Femur (tissue), 1 donor: ENCODE measurements at regions not wholly inside any gene's neighbourhood (a gene's known extent, or its start where the extent isn't known, plus 50 kb on each side); places are given as distances from the start of the nearest gene placed in this dataset.
A peak's percentile ranks its signal among the peaks of the same experiment; 100 is the strongest.

ENCODE experiments used
- DNase-seq: peaks from one replicate; pipeline ENCODE4 v3.0.0-alpha.2; 2017

DNA sequence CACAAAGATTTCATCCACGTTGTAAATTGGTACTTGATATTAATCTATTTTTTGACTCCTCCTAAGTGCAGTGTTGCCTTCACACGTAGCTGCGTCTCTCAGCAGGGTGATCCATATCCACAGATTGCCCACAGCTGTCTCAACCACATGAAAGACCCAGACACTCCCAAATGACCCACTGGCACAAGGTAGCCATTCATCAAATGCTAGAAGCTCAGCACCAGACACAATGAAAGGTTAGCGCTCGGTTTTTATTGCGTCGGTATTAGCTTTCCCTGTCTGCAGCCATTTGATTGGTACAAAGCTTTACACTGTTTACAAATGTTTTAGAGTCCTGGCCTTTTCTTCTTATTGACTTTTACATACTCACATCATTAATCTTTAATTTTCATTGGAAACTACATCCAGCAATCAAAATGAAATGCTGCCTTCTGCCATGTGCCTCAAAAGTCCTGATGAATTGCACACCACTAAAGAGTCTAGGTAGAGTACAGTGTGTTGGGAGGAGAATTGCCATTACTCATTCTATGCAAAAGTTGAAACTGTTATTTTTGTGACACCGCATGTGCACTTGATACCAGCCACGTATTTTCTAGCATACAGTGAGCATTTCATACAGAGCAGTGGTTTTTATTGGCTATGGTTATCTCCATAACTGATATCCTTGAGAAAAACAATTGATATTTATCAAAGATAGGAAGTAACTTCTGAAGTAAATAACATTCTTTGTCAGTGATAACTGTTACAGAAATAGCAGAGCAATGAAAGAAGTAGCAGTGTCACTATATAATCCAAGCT, 127.3 kb upstream of the NUDT7 start:
- DNase-seq: no peak

DNA sequence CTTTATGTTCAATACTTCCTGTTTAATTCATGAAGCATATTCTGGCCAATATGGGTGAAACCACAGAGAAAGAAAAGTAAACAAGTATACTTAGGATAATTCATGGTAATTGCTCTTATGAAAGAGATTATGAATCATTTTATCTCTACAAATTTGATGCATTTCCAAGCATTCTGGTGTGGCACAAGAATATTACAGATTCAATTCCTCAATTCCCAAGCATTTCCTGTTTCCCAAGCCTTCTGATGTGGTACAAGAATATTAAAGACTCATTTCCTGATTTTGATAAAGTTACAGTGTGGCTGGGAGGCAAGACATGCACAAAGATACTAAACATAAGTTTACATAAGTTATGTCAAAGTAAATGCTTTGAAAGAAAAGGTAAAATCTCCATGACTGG, 126.1 kb upstream of the NUDT7 start:
- DNase-seq: no peak

DNA sequence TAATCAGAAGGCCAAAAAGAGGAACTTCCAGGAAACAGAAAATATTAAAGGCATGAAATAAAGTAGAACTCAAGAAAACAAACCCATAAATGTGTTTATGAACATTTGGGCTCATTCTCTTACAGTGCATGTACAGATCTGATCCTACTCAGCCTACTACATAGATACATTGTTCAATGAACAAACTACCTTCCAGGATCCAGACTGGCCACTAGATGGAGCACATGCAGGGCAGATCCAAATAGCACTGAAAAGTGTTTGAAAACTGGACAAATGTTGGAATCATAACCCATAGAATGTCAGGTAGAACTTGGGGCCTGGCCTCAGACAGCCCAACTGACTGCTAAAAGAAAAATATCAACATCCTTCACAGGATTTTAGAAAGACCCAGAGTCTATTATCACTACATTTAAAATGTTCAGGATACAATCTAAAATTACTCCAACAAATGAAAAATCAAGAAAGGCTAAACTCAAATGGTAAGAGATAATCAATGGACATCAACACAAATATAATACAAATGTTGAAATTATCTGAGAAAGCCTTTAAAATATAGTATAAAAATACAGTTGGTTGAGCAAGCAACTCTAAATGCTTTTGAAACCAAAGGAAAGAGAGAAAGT, 122.4 kb upstream of the NUDT7 start:
- DNase-seq: no peak

DNA sequence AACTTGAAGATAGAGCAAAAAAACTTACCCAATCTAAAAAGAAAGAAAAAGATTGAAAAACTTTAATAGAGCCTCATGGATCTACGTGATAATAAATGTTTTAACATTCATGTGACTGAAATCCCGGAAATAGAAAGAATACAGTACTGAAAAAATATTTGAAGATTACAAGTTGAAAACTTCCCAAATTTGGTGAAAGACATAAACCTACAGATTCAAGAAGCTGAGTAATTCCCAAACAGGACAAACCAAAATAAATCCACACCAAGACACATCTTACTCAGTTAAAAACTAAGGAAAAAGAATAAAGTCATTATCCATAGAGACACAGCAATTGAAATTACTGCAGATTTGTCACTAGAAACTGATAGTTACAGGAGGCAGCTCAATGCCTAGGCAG, 121.8 kb upstream of the NUDT7 start:
- no peak for DNase-seq

DNA sequence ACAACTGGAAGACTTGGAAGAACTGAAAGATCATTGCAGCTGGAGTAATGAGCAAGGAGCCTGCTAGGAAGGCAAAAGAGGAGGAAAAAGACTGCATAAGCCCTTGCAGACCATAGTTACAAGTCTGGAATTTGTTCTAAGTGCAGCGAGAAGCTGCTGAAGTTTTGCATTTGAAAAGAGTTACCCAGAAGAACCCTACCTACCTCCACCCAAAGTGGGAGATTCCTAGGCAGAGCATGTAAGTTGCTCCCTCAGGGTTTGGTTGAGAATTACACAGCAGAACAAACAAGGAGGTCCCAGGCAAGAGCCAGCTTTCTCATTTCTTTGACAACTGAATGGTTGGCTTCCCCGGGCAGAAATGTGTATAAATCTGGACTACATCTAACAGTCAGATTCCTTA, 118.7 kb upstream of the NUDT7 start:
- DNase-seq: no peak

DNA sequence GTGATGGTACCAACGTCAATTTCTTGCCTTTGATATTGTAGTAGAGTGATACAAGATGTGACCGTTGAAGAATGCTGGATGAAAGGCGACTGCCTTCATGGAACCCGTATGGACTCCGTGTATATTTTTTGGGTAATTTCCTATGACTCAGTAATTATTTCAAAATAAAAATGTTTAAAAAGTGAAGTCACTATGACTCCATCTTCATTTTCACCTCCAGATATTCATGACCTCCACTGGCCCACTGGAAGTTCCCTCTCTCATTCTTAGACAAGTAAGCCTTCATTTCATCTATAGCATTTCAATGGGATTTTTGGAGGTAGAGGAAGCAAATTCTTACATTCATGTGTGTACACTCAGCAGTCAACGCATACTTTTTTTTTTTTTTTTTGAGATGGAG, 111.8 kb upstream of the NUDT7 start:
- DNase-seq: no peak

DNA sequence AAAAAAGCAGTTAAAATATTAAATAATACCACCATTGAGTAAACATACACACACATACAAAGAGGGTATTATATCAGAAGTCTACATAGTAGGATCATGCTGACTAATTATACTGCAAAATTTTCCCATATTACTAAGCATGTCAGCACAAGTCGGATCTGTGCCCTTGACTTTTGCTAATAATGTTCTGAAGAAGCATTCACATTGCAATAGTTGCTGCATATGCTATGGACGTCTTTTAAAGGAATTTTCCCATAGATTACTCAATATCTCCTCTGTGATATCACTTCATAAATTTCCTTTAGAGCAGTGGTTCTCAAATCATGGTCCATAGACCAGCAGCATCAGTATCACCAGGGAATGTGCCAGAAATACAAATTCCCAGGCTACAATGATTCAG, 110.9 kb upstream of the NUDT7 start:
- no peak for DNase-seq

DNA sequence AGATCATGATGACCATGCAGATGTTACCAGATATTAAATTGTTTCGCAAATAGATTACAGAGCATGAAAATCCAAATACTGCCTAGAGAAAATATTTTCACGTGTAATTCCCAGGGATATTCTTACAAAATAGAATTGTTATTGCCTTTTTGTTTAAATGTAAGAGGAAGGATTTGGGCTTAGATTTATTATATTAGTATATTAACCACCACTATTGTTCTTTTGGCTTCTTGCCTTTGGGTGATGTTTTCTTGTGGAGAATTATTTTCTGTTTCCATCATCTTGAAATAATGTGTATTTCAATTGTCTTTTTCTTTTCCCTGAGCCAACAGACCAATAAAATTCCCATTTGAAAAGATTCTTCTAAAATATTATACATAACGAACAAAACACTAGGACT, 109.7 kb upstream of the NUDT7 start:
- no peak for DNase-seq

DNA sequence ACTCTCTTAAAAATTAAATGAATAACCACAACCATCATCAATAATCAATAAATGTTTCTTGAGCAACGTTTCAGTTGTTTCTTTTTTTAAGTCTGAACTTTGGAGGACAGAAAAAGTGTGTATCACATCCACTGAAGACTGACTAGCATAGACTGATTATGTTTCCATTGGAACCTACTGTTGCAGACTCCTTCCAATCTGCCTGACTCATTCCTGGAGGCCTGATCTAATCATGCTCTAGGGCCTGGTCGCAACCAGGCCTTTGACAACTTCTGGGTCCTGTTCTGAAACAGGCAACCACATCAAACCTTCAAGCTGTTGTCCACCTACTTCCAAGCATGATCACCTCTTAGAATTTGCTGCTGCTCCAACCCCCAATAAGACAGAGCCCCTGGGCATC, 109.2 kb upstream of the NUDT7 start:
- DNase-seq: no peak

DNA sequence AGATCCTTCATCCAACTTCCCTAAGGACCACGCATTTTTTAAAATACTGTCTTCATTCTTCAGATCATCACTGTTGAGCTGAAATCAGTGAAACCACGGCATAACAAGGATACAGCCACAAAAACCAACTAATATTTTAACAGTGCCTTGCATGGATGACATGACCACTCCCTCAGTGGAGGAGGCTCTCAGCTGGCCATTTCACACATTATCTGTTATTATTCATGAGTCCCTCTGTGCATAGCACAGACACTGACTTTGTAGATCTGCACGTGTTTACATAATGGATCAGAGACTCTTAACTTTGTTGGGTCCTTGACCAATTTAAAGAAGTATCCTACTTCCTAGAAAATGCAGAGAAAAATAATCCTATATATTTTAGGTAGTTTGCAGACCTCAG, 104.8 kb upstream of the NUDT7 start:
- no peak for DNase-seq

DNA sequence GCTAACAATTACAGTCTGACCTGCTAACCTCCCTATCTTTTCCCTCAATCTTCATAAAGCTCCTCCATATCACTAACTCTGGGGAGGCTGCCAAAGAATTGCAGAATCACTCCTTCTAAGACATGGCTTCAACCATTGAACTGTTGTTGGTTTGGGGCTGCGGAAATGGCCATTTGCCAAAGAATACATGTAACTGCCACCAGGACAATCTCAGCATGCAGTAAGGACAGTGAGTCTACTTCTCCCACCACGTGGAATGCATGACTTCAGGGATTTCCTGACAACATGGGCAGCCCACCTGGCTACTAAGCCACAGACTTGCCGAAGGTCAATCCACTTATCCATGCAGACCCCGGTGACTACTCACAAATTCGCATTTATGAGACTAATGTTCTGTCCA, 104.3 kb upstream of the NUDT7 start:
- DNase-seq: peak; percentile 36

DNA sequence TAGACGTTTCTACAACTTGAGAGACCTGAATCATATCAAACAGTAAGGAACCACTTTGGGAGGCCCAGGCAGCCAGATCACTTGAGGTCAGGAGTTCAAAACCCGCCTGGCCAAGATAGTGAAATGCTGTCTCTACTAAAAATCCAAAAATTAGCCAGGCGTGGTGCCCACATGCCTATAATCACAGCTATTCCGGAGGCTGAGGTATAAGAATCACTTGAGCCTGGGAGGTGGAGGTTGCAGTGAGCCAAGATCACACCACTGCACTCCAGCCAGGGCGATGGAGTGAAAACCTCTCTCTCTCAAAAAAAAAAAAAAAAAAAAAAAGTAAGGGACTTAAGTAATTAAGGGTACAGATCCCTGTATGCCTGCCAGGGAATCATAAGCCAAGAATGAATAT, 103.4 kb upstream of the NUDT7 start:
- no peak for DNase-seq

DNA sequence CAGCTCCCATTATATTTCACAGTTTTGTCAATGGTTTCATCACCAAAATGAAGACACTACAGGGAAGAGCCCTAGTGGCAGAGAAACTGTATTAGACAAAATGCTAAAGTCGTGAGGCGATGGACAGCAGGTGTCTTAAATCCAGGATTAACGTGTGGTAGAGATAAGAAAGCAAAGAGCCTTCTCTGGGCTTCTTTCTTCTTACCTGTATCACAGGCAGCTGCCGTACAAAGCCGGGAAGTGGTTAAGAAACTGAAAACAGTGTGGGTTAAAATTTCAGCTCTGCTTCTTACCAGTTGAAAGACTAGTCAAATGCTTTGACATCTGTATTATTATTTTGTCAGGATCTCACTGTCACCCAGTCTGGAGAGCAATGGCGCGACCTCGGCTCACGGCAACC, 98.2 kb upstream of the NUDT7 start:
- no peak for DNase-seq

DNA sequence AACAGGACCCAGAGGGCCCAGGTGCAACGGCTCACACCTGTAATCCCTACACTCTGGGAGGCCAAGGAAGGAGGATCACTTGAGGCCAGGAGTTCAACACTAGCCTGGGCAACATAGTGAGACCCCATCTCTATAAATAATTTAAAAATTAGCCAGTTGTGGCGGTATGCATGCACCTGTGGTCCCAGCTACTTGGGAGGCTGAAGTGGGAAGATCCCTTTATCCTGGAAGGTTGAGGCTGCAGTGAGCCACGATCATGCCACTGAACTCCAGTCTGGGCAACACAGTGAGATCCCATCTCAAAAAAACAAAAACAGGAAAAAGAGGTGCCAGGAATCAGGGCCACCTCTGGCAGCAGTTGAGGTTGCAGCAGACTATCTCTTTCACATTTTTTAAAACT, 85.7 kb upstream of the NUDT7 start:
- DNase-seq: no peak

DNA sequence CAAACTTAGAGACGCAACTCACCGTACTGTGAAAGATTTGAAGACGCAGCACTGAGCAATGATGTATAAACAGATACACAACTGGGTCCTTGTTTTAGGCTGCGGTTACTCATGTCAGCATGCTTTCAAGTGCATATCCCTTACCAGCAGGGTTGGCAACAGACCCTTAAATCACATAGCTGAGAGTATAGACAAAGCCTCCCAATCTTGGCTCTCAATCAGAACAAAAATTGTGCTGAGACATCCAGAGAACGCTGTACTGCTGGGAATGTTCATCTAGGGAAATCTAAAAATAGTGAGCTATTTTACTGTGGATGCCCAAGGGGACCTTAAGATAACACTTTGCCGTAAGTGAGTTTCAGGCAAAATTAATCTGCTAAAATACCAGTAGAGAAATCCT, 84.4 kb upstream of the NUDT7 start:
- peak; percentile 44 for DNase-seq

DNA sequence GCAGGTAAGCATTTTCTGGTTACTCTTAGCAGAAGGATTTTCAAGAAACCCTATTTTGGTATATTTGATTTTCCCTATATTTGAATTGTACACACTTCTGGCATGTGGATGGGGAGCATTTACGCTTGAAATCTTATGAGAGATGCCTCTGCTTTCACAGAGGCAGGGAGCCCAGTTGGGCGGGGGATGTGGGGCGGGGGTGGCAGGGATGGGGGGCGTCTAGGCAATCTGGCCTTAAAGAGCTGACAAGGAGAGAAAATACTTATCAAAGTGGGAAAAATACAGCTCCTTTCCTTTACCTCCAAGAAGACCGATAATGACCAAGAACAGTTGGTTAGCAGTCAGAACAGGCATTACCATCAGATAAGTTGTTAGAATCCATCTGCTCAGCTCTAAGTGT, 79.1 kb upstream of the NUDT7 start:
- no peak for DNase-seq

DNA sequence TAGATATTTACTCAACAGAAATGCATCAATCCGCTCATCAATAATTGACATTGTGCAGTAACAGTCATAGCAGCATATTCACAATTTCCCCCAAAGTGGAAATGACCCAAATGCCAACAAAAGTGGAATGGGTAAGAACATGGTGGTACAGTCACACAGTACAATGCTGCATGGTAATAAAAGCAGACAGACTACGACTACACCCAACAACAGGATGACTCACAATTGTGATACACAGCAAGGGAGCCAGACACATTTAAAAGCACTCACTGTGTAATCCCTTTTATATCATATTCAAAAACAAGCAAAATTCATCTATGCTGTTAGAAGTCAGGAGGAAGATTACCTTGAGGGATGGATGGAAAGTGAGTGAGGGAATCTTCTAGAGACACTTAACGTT, 76.5 kb upstream of the NUDT7 start:
- DNase-seq: no peak

DNA sequence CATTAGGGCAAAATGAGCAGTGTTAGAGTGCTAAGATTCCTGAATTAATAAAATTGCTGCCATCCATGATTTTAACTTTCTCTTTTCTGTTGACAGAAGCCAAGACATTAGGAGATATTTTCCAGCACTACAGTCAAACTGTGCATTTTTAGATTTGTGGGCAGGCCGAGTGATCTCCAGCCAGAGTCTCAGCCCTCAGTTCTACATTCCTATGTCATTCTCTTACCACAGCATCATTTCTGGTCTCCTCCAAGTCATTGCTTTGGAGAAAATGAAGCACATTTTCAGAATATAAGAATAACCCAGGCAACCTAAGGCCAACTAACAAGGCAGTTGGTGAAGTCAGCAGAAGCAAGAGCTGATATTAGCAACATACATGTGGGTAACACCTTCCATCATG, 74.6 kb upstream of the NUDT7 start:
- peak; percentile 50 for DNase-seq

DNA sequence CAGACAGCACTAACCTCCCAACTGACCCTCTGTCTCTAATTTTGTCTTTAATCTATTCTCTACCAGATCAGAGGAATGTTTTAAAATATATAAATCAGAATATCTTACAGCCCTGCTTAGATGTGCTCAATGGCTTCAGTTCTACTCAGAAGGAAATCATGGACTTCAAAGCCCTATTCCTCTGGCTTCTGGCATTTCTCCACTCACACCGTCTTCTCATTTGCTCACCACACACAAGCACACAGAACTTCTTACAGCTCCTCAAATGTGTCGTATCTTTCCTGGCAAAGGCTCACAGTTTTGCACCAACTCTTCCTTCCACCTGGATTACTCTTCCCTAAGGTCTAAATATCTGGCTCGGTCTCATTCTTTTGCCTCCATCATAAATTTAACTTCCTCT, 71.6 kb upstream of the NUDT7 start:
- DNase-seq: no peak

DNA sequence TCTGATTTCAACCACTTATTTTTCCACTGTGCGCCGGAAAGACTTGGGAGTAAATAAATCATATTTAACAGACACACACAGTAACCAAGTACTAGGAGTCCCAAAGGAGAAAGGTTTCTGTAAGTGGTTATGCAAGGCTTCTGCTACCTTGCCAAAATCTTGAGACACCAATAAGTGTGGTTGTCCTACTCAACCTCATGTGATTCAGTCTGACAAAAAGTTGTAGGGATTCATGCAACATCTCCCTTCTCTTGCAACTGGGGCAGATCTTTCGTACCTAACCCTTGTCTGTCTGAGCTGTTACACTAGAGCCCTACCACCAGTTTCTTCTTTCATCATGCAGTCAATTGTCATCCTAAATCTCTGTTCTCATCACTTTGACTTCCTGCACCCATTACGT, 69.9 kb upstream of the NUDT7 start:
- DNase-seq: no peak

DNA sequence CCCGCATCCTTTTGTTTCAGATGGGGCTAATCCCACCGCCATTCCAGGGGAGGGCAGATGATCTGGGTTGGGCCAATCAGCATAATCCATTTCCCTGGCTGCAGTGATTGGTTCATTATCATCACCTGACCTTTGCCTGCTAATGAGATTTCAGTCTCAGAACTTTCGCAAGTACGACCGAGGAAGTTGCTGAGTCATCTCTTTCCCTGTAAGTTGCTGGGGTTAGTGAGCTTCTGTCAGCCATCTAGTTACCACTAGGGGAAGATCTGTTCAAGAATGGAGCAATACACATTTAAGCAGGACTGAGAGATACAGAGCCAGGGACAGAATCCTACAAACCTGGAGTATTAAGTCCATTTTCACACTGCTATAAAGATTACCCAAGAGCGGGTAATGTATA, 65.3 kb upstream of the NUDT7 start:
- no peak for DNase-seq

DNA sequence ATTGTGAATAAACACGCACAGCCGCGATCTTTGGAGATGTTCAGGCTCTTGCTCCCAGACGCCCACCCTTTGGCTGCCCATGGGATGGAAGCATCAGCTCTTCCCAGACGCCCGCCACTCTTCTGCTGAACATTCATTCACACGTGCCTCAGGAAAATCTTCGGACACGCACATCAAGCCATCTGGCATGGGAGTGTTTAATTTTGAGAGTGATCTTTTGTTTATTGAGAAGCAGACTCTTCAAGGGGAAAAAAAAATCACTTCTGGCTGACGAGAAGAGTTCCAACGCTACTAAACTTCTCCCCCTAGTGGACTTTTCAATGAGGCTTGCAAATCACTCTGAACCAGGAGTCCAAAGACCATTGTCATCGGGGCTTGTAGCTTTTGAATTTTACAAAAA, 62.0 kb upstream of the NUDT7 start:
- peak; percentile 30 for DNase-seq

DNA sequence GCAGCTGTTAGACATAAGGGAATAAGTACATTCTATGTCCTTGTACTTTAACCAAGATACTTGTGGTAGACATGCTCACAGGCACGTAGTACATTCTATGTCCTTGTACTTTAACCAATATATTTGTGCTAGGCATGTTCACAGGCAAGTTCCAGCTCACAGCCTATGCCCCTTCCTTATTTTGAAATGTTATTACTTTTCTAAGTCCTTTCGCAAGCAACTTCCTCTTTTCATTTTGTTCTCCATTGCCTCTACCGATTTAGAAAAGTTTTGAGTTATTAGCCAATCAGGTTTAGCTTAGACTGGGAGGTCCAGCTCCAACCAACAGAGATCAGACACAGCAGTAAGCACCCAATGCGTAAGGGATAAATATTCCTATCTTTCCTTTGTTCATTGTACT, 60.1 kb upstream of the NUDT7 start:
- DNase-seq: no peak

DNA sequence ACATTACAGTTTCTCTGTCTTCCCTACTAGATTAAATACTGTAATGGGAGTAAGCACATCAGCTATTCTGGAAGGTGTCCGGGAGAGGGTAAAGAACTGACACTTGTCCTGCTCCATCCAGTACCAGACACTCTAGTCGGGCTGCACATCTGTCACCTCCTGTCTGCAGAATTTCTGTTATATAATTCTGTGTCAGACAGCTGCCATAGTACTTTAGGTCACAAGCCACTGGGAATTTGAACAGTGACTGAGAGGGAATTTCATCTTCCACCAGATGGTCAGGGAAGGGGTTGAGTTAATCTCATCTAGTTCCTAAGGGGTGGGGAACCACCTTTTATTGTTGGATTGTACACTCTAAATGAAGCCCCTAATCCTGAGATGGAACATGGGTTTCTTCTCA, 58.6 kb upstream of the NUDT7 start:
- no peak for DNase-seq

DNA sequence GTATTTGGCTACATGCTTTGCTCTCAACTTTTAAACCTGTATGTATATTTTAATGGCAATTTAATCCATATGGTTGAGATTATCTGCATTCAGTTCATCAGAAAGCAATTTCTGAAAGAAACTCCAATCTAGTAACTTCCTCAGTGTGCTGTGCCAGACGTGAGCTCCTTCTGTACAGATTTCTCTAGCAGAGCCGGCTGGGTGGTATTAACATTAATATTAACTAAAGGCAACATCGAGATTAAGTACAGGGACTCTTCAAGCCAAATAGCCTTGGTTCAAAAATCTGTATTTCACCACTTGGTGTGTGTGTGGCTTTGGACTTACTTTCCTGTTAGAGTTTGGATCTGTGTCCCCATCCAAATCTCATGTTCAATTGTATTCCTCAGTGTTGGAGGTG, 55.5 kb upstream of the NUDT7 start:
- no peak for DNase-seq
